RWPE2 (cell line): ENCODE measurements at regions not wholly inside any gene's neighbourhood (a gene's known extent, or its start where the extent isn't known, plus 50 kb on each side); places are given as distances from the start of the nearest gene placed in this dataset.

Experiments
- ATAC-seq: fragments of 200-7000 bp; cut with Tn5 transposase; 3 replicates; pipeline ENCODE4 v1.9.1; 2021; ENCODE audit warnings: low read depth
- DNase-seq: peaks from one replicate; pipeline ENCODE4 v3.0.0-alpha.2; 2020; ENCODE audit warnings: low spot score
- H3K27ac ChIP-seq: fragments of 450-650 bp; 2 replicates; pipeline ENCODE4 v1.5.1; 2017; ENCODE audit warnings: mild to moderate bottlenecking; ENCODE audit not compliant: poor library complexity, severe bottlenecking
- H3K27me3 ChIP-seq: fragments of 250-450 bp; sonication (Bioruptor Pico); 2 replicates; pipeline ENCODE4 v1.5.1; 2021; ENCODE audit warnings: mild to moderate bottlenecking, moderate library complexity; ENCODE audit not compliant: insufficient read depth, poor library complexity, severe bottlenecking
- H3K36me3 ChIP-seq: fragments of 250-450 bp; sonication (Bioruptor Pico); 2 replicates; pipeline ENCODE4 v1.5.1; 2020; ENCODE audit warnings: low read depth, mild to moderate bottlenecking, moderate library complexity
- H3K4me1 ChIP-seq: fragments of 250-450 bp; sonication (Bioruptor Pico); 2 replicates; pipeline ENCODE4 v1.5.1; 2021; ENCODE audit warnings: mild to moderate bottlenecking, moderate library complexity; ENCODE audit not compliant: insufficient read depth, poor library complexity, severe bottlenecking
- H3K4me3 ChIP-seq: fragments of 250-450 bp; sonication (Bioruptor Pico); 2 replicates; pipeline ENCODE4 v1.5.1; 2021; ENCODE audit warnings: mild to moderate bottlenecking, moderate library complexity; ENCODE audit not compliant: severe bottlenecking
- H3K9me3 ChIP-seq: fragments of 250-450 bp; sonication (Bioruptor Pico); 2 replicates; pipeline ENCODE4 v1.5.1; 2021; ENCODE audit warnings: mild to moderate bottlenecking, moderate library complexity; ENCODE audit not compliant: severe bottlenecking
- TF ChIP-seq, protein P1 (sequence below): fragments of 450-650 bp; IDR thresholded peaks from one replicate; pipeline ENCODE4 v1.5.1; 2017; ENCODE audit warnings: mild to moderate bottlenecking, moderate library complexity; ENCODE audit not compliant: poor library complexity, severe bottlenecking

DNA sequence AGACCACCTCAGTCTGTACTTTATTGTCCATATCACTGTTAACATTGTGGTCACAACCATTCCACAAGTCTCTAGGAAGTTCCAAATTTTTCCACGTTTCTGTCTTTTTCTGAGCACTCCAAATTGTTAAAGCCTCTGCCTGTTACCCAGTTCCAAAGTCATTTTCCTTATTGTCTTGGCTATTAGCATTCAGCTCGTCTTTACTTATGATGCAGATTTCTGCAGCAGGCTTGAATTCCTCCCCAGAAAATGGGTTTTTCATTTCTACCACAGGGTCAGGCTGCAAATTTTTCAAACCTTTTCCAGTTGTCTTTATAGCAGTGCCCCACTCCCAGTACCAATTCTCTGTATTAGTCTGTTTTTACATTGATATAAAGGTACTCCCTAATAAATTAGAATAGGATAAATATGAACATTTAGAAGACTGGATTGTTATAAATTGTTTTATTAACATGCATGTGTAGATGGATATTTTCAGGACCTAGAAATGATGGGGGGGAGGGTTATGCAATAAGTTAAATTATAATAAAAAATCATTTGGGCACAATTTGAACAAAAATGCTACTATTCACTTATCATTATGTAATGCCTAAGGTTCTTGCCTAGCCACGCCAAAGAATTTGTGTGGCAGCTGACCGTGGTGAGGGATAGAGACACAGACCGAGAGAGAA is 595.3 kb upstream of the ADGRB3 start:
- no peak overlapping the region for H3K27ac ChIP-seq
- H3K9me3 ChIP-seq, result no peaks in the 10 kb centered on the region
- no peak for ATAC-seq
- TF ChIP-seq, protein P1, sequence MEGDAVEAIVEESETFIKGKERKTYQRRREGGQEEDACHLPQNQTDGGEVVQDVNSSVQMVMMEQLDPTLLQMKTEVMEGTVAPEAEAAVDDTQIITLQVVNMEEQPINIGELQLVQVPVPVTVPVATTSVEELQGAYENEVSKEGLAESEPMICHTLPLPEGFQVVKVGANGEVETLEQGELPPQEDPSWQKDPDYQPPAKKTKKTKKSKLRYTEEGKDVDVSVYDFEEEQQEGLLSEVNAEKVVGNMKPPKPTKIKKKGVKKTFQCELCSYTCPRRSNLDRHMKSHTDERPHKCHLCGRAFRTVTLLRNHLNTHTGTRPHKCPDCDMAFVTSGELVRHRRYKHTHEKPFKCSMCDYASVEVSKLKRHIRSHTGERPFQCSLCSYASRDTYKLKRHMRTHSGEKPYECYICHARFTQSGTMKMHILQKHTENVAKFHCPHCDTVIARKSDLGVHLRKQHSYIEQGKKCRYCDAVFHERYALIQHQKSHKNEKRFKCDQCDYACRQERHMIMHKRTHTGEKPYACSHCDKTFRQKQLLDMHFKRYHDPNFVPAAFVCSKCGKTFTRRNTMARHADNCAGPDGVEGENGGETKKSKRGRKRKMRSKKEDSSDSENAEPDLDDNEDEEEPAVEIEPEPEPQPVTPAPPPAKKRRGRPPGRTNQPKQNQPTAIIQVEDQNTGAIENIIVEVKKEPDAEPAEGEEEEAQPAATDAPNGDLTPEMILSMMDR, result no peak
- no peaks in the 10 kb centered on the region for H3K4me1 ChIP-seq
- H3K36me3 ChIP-seq, result no peaks in the 10 kb centered on the region
- H3K27me3 ChIP-seq, result peaks cover 33% of the 10 kb centered on the region
- no peak for DNase-seq
- H3K4me3 ChIP-seq, result no peak overlapping the region

DNA sequence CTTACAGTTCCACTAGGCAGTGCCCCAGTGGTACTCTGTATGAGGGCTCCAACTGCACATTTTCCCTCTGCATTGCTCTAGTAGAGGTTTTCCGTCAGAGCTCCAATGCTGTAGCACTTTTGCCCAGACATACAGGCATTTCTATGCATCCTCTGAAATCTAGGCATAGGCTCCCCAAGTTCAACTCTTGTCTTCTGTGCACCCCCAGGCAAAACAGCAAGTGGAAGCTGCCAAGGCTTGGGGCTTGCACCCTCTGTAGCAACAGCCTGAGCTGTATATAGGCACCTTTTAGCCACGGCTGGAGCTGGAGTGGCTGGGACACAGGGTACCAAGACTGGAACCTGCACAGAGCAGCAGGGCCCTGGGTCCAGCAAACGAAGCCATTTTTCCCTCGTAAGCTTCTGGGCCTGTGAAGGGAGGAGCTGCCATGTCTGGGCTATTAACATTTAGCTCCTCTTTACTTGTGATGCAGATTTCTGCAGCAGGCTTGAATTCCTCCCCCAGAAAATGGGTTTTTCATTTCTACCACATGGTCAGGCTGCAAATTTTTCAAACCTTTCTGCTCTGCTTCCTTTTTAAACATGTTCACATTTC is 596.2 kb upstream of the ADGRB3 start:
- Histone ChIP-seq H3K4me1 (no peaks in the 10 kb centered on the region), H3K4me3 (no peak overlapping the region), H3K27ac (no peak overlapping the region), H3K27me3 (peaks cover 29% of the 10 kb centered on the region), H3K36me3 (no peaks in the 10 kb centered on the region), H3K9me3 (no peaks in the 10 kb centered on the region)
- TF ChIP-seq, protein P1, result no peak
- no peak for ATAC-seq
- DNase-seq, result no peak

DNA sequence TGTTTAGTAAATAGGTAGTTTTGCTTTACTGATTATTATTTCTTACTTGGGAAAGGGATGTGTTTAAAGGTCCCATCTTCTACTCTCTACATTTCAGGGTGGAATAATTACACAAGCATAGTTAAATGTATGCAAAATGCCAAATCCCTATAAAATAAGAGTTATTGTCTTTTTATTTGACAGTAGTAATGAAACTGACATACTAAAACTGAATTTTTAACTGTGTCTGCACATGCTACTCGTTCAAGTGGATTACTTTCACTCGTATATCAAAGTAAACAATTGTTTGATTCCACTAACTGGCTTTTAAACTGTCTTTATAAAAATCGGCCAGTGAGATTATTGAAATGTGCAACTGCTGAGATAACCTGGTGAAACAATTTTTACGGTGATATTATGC is 602.9 kb upstream of the ADGRB3 start:
- TF ChIP-seq, protein P1, result no peak
- no peak overlapping the region for H3K4me3 ChIP-seq
- DNase-seq (no peak), ATAC-seq (no peak)
- no peak overlapping the region for H3K27ac ChIP-seq
- no peaks in the 10 kb centered on the region for H3K9me3 ChIP-seq
- no peaks in the 10 kb centered on the region for H3K27me3 ChIP-seq
- H3K4me1 ChIP-seq, result no peaks in the 10 kb centered on the region
- H3K36me3 ChIP-seq, result no peaks in the 10 kb centered on the region

DNA sequence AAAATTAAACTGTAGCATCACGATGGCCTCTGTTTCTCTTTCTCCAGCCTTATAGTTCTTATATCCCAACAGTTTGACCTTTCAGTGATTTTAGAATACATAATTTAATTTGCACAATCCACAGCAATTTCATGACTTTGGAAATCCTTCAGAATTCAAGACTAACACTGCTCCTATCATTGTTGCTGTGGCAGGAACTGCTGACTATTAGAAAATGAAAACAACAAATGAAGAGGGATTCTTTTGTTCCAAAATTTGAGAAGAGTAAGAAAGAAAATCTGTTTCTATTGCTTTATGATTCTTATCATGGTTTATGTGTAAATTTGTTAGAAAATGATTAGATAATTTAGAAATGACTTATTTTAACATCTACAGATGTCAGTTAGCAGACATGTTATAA is 604.0 kb upstream of the ADGRB3 start:
- Histone ChIP-seq H3K36me3 (no peaks in the 10 kb centered on the region), H3K27ac (no peak overlapping the region), H3K27me3 (no peaks in the 10 kb centered on the region), H3K4me3 (no peak overlapping the region), H3K4me1 (no peaks in the 10 kb centered on the region), H3K9me3 (no peaks in the 10 kb centered on the region)
- DNase-seq (no peak), ATAC-seq (no peak)
- TF ChIP-seq, protein P1, result no peak

DNA sequence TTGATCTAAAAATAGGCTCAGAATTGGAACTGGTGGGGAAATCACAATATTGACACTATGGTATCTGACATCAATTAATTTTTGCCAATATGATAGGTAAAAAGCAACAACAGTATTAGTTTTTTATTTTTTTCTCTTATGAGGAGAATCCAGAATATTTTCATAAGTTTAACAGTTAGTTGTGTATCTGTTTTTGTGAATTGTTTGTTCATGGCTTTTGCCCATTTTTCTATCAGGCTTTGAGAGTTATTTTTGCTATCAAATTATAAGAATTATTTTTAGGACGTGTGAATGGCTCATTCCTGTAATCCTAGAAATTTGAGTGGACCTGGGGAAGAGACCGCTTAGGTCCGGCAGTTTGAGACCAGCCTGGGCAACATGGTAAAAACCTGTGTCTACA is 608.6 kb upstream of the ADGRB3 start:
- no peaks in the 10 kb centered on the region for H3K27me3 ChIP-seq
- no peak overlapping the region for H3K4me3 ChIP-seq
- no peak overlapping the region for H3K27ac ChIP-seq
- DNase-seq (no peak), ATAC-seq (no peak)
- H3K36me3 ChIP-seq, result no peaks in the 10 kb centered on the region
- H3K4me1 ChIP-seq, result no peaks in the 10 kb centered on the region
- TF ChIP-seq, protein P1, result no peak
- H3K9me3 ChIP-seq, result no peaks in the 10 kb centered on the region
